ENCODE measurements at regions not wholly inside any gene's neighbourhood (a gene's known extent, or its start where the extent isn't known, plus 50 kb on each side); places are given as distances from the start of the nearest gene placed in this dataset.

GRCh38 chr22:48376428-48376827, 1451.2 kb downstream of the BRD1 start:
- no peak for DNase-seq

DNA sequence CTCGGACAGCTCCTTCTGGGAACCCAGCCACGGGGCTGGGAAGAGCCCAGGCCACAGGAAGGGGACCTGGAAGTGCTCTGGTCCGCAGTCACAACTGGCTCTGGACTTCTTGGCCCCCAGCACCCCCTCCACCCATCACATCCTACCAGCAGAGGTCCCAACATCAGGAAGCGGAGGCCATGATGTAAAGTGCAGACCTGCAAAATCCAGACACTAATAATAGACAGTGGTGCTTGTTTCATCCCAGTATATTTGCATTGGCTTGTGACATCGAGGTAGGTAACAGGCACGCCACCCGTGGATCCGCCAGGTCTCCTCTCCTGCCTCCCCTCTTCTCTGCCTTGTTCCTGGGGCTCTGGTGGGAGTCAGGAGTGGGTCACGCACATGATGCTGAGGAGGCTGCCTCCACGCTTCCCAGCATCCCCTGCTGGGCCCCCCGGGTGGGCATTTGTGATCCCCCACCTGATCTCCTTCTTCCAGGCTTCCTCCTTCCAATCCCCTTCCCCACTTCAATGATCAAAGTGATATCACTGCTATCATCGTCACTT, 1454.0 kb downstream of the BRD1 start:
- no peak for DNase-seq

- DNase-seq, result no peak
These were observed 1455.3 kb downstream of the BRD1 start for GRCh38 chr22:48372390-48372789.

GRCh38 chr22:48371391-48371790, 1456.3 kb downstream of the BRD1 start:
- no peak for DNase-seq

- DNase-seq, result no peak
These were observed 1457.0 kb downstream of the BRD1 start for GRCh38 chr22:48370508-48371325.

GRCh38 chr22:48369789-48370507, 1457.7 kb downstream of the BRD1 start:
- peak in 1 of 2 experiments; percentile 42 for DNase-seq

DNA sequence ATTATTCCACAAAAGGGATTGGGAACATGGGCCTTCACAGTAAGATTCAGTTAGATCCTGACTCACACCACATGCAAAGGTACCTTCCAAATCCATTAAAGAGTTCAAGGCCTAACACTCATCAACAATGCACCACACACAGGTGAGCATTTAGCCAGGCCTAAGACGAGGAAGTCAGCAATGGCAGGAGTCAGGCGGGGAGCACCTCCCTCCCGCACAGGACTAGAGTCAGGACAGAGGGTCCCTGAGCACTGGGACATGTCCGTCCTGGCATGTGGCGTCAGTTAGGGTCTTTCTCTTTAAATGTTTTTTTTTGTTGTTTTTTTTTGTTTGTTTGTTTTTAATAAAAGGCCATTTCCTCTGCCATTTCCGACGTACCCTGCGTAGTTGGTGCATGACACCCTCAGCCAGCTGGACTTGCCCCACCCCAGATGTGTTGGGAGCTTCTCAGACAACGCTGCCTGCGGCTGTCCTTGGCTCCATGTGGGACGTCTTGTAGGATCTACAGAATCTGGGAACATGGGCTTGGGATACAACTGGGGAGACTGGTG, 1458.6 kb downstream of the BRD1 start:
- no peak for DNase-seq

- DNase-seq, result no peak
These were observed 1459.9 kb downstream of the BRD1 start for GRCh38 chr22:48367731-48368130.

- no peak for DNase-seq
These were observed 1461.1 kb downstream of the BRD1 start for GRCh38 chr22:48366591-48366990.

DNA sequence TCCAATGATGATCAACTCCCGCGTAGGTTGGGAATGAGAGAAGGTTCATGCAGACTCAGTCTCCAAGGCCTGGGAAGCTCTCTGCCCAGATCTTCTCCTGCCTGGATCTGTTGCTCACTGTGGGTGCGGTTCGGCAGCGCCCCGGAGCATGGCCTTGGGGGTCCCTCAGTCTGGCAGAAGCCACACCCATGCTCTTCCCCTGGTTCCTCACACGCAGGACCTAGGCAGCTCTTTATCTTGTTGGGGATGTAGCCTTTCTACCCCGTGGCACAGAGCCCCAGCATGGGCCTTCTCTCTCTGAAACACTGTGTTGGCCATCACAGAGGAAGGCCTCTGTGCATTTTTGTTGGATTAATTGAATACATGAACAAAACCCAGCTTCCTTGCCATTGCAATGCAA, 1461.6 kb downstream of the BRD1 start:
- no peak for DNase-seq

GRCh38 chr22:48365386-48365785, 1462.3 kb downstream of the BRD1 start:
- no peak for DNase-seq

- no peak for DNase-seq
These were observed 1464.8 kb downstream of the BRD1 start for GRCh38 chr22:48362721-48363404.

- DNase-seq, result no peak
These were observed 1466.5 kb downstream of the BRD1 start for GRCh38 chr22:48361099-48361639.

- DNase-seq, result no peak
These were observed 1468.1 kb downstream of the BRD1 start for GRCh38 chr22:48359613-48359965.

GRCh38 chr22:48358886-48359612, 1468.6 kb downstream of the BRD1 start:
- DNase-seq, result no peak

GRCh38 chr22:48357961-48358360, 1469.7 kb downstream of the BRD1 start:
- no peak for DNase-seq

DNA sequence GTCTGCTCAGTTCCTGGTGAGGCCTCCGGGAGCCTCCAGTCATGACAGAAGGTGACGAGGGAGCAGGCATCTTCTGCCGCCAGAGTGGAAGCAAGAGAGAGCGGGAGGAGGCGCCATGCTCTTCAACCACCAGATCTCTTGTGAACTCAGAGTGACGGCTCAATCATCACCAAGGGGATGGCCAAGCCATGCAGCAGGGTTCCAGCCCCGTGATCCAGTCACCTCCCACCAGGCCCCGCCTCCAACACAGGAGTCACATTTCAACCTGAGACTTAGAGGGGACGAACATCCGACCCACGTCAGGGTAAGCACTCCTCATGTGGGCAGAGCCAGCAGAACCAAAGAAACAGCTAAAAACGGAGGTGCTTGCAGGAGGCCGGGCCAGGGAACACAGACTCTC, 1470.5 kb downstream of the BRD1 start:
- DNase-seq, result no peak

DNA sequence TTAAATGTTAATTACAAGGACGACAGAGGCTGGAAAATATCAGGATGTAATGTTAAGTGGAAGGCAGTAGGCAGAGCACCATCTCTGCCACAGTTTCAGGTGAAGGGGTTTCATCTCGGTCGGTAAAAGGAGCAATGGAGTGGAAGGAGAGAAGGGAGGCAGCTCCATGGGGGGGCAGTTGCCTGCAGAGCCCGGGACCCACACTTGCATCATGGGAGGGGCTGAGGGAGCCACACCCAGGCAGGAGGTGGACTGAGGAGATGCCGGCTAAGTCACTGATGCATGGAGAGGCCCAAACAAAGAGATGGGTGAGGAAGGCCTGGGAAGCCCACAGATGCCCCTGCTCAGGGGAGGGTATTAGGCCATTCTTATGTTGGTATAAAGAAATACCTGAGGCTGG, 1470.9 kb downstream of the BRD1 start:
- no peak for DNase-seq

DNA sequence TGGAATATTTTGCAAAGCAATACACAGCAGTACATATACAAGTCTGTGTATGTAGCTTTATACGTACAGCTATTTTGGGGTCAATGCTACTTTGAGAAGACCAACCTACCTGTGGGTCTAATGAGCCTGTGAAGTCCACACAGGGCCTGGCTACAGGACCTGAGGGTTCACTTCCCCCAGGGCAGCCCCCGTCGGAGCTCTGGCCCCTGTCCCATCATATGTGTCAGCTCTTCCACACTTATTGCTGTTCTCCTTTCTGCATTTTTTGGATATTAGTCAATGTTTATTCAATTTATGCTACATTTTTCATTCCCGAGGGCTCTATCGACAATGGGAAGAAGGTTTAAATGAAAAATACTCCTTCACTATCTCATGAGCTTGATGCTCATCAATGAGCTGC, 1473.6 kb downstream of the BRD1 start:
- DNase-seq, result no peak

DNA sequence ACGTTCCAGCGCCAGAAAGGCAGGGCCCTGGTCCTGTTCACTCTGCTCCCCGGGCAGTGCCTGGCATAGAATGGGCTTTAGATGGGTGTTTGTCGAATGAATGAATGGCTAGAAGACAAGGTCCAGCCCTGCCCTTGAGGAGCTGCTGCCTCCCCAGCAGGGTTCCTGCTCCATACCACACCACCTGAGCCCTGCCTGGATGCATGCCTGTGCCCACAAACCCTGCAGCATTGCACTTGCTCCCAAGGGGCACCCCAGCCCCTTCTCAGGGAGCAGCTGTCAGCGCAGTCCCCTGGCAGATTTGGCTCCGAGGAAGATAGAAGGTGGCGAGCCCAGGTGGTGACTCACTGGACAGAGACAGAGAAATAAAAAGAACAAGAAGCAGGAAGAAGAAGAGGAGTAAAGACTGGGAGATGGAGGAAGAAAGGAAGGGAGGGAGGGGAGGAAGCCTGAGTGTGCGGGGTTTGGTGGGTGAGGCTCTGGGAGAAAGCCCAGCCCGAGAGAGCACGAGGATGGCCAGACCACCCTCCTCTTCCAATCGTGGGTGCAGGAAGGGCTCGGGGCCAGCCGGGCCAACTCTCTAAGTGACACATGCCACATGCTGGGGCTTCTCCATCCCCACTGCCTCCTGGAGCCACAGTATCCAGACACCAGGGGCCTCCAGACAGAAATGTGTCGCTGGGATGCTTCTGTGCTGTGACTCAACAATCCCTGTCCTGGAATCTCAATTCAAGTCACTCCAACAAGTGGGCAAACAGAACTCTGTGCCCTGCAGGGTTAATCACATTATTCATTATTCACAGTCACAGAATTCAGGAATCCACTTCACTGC, 1474.3 kb downstream of the BRD1 start:
- peak in 1 of 2 experiments; percentile 5 for DNase-seq
